Neural cell (in vitro differentiated cells): ENCODE measurements at regions not wholly inside any gene's neighbourhood (a gene's known extent, or its start where the extent isn't known, plus 50 kb on each side); places are given as distances from the start of the nearest gene placed in this dataset.

Experiments
- CTCF ChIP-seq: fragments of 450-650 bp; IDR thresholded peaks from 2 replicates; pipeline ENCODE4 v1.5.1; 2014; ENCODE audit warnings: antibody characterized with exemption, mild to moderate bottlenecking, moderate library complexity; ENCODE audit not compliant: poor library complexity, severe bottlenecking
- EZH2 ChIP-seq: fragments of 200-600, 300-800 bp; shearing (Covaris generic), sonication (generic); IDR thresholded peaks from 2 replicates; pipeline ENCODE4 v1.6.1; 2014; ENCODE audit warnings: antibody characterized with exemption, low read length, borderline replicate concordance, mild to moderate bottlenecking; ENCODE audit not compliant: insufficient read depth, poor library complexity, severe bottlenecking
- MXI1 ChIP-seq: fragments of 450-650 bp; conservative IDR thresholded peaks from 2 replicates; pipeline ENCODE4 v1.6.1; 2014; ENCODE audit warnings: antibody characterized with exemption, mild to moderate bottlenecking; ENCODE audit not compliant: poor library complexity, severe bottlenecking
- POLR2AphosphoS5 ChIP-seq: IDR thresholded peaks from 2 replicates; pipeline ENCODE4 v1.6.1; 2012

- TF ChIP-seq CTCF = no peak
- TF ChIP-seq POLR2AphosphoS5 = no peak
- no peak for TF ChIP-seq EZH2
- no peak for TF ChIP-seq MXI1
These were observed 150.5 kb downstream of the UNC5CL start for GRCh38 chr6:40888456-40888990.
